Neural cell (in vitro differentiated cells): ENCODE measurements at regions not wholly inside any gene's neighbourhood (a gene's known extent, or its start where the extent isn't known, plus 50 kb on each side); places are given as distances from the start of the nearest gene placed in this dataset.

Experiments used
- H2AFZ ChIP-seq: fragments of 200-600, 300-800 bp; sonication (generic), shearing (Covaris generic); 2 replicates; pipeline ENCODE4 v1.6.0; 2014; ENCODE audit warnings: low read depth, mild to moderate bottlenecking, antibody characterized with exemption, low read length, moderate library complexity
- H3F3A ChIP-seq: fragments of 200-600 bp; shearing (Covaris generic); 2 replicates; pipeline ENCODE4 v1.6.1; 2016; ENCODE audit warnings: mild to moderate bottlenecking, moderate library complexity, mixed read lengths, antibody characterized with exemption, low read length; ENCODE audit not compliant: insufficient read depth, poor library complexity, severe bottlenecking
- H3K27ac ChIP-seq: fragments of 200-600, 300-800 bp; sonication (generic), shearing (Covaris generic); 2 replicates; pipeline ENCODE4 v1.5.1; 2014; ENCODE audit warnings: mild to moderate bottlenecking, low read length, moderate library complexity
- H3K27me3 ChIP-seq: fragments of 300-800, 200-600 bp; sonication (generic), shearing (Covaris generic); 2 replicates; pipeline ENCODE4 v1.6.0; 2014; ENCODE audit warnings: mild to moderate bottlenecking, low read depth, low read length, moderate library complexity; ENCODE audit not compliant: insufficient read depth
- H3K36me3 ChIP-seq: fragments of 300-800, 200-600 bp; sonication (generic), shearing (Covaris generic); 2 replicates; pipeline ENCODE4 v1.5.1; 2014; ENCODE audit warnings: mild to moderate bottlenecking, antibody characterized with exemption, low read length, moderate library complexity; ENCODE audit not compliant: insufficient read depth
- H3K4me2 ChIP-seq: fragments of 300-800, 200-600 bp; sonication (generic), shearing (Covaris generic); 2 replicates; pipeline ENCODE4 v1.6.0; 2014; ENCODE audit warnings: mild to moderate bottlenecking, low read length
- H3K4me3 ChIP-seq: fragments of 300-800, 200-600 bp; sonication (generic), shearing (Covaris generic); 2 replicates; pipeline ENCODE4 v1.5.1; 2014; ENCODE audit warnings: mild to moderate bottlenecking, low read length, moderate library complexity
- H3K79me2 ChIP-seq: fragments of 200-600 bp; shearing (Covaris generic); replicated peaks from 2 replicates; pipeline ENCODE4 v1.6.0; 2014; ENCODE audit warnings: mild to moderate bottlenecking, low read length, moderate library complexity; ENCODE audit not compliant: insufficient read depth
- H3K9ac ChIP-seq: fragments of 300-800, 200-600 bp; sonication (generic), shearing (Covaris generic); 2 replicates; pipeline ENCODE4 v1.6.1; 2016; ENCODE audit warnings: mild to moderate bottlenecking, low read length, mixed read lengths
- H3K9me2 ChIP-seq: fragments of 200-600 bp; shearing (Covaris generic); 2 replicates; pipeline ENCODE4 v1.6.1; 2016; ENCODE audit warnings: mild to moderate bottlenecking, low read length, mixed read lengths; ENCODE audit not compliant: insufficient read depth
- H3K9me3 ChIP-seq: fragments of 200-600, 300-800 bp; sonication (generic), shearing (Covaris generic); 2 replicates; pipeline ENCODE4 v1.6.1; 2016; ENCODE audit warnings: mild to moderate bottlenecking, mixed run types, low read length, moderate library complexity, mixed read lengths
- H4K20me1 ChIP-seq: fragments of 200-600 bp; shearing (Covaris generic); 2 replicates; pipeline ENCODE4 v1.6.1; 2016; ENCODE audit warnings: mild to moderate bottlenecking, mixed run types; ENCODE audit not compliant: insufficient read depth
- EP300 ChIP-seq: fragments of 450-650 bp; conservative IDR thresholded peaks from 2 replicates; pipeline ENCODE4 v1.6.1; 2014; ENCODE audit warnings: antibody characterized with exemption, mild to moderate bottlenecking, moderate library complexity; ENCODE audit not compliant: poor library complexity, severe bottlenecking
- EZH2 ChIP-seq: fragments of 200-600, 300-800 bp; shearing (Covaris generic), sonication (generic); IDR thresholded peaks from 2 replicates; pipeline ENCODE4 v1.6.1; 2014; ENCODE audit warnings: antibody characterized with exemption, low read length, borderline replicate concordance, mild to moderate bottlenecking; ENCODE audit not compliant: insufficient read depth, poor library complexity, severe bottlenecking
- MXI1 ChIP-seq: fragments of 450-650 bp; conservative IDR thresholded peaks from 2 replicates; pipeline ENCODE4 v1.6.1; 2014; ENCODE audit warnings: antibody characterized with exemption, mild to moderate bottlenecking; ENCODE audit not compliant: poor library complexity, severe bottlenecking
- POLR2AphosphoS5 ChIP-seq: IDR thresholded peaks from 2 replicates; pipeline ENCODE4 v1.6.1; 2012
- RAD21 ChIP-seq: fragments of 450-650 bp; conservative IDR thresholded peaks from 2 replicates; pipeline ENCODE4 v1.6.1; 2014; ENCODE audit warnings: antibody characterized with exemption, mild to moderate bottlenecking, moderate library complexity
- SMC3 ChIP-seq: fragments of 450-650 bp; conservative IDR thresholded peaks from 2 replicates; pipeline ENCODE4 v1.6.1; 2014; ENCODE audit warnings: antibody characterized with exemption, mild to moderate bottlenecking, moderate library complexity; ENCODE audit not compliant: poor library complexity
- TAF1 ChIP-seq: IDR thresholded peaks from 2 replicates; pipeline ENCODE4 v1.6.1; 2012; ENCODE audit warnings: low read depth
- TF ChIP-seq, protein P1 (sequence below): fragments of 450-650 bp; IDR thresholded peaks from 2 replicates; pipeline ENCODE4 v1.5.1; 2014; ENCODE audit warnings: antibody characterized with exemption, mild to moderate bottlenecking, moderate library complexity; ENCODE audit not compliant: poor library complexity, severe bottlenecking
- TF ChIP-seq, protein P2 (sequence below): IDR thresholded peaks from 2 replicates; pipeline ENCODE4 v1.6.1; 2012; ENCODE audit warnings: borderline replicate concordance

GRCh38 chr9:26262421-26263107 lies 584.3 kb upstream of the TUSC1 start:
- Histone ChIP-seq H4K20me1 (no peaks in the 10 kb centered on the region), H3K27ac (no peak overlapping the region), H3K4me3 (no peak overlapping the region), H3K9me2 (no peaks in the 10 kb centered on the region), H3F3A (no peaks in the 10 kb centered on the region), H3K79me2 (no peaks in the 10 kb centered on the region), H2AFZ (no peak overlapping the region), H3K36me3 (no peaks in the 10 kb centered on the region), H3K9me3 (no peaks in the 10 kb centered on the region), H3K4me2 (no peak overlapping the region), H3K27me3 (no peaks in the 10 kb centered on the region), H3K9ac (no peak overlapping the region)
- TF ChIP-seq EZH2 = no peak
- TF ChIP-seq SMC3 = no peak
- no peak for TF ChIP-seq RAD21

GRCh38 chr9:26261503-26262330 lies 583.5 kb upstream of the TUSC1 start:
- no peaks in the 10 kb centered on the region for H3K36me3 ChIP-seq
- no peak overlapping the region for H3K4me3 ChIP-seq
- no peak overlapping the region for H2AFZ ChIP-seq
- no peaks in the 10 kb centered on the region for H3K27me3 ChIP-seq
- H3K4me2 ChIP-seq = no peak overlapping the region
- H4K20me1 ChIP-seq = no peaks in the 10 kb centered on the region
- no peaks in the 10 kb centered on the region for H3F3A ChIP-seq
- H3K79me2 ChIP-seq = no peaks in the 10 kb centered on the region
- no peak overlapping the region for H3K27ac ChIP-seq
- H3K9me3 ChIP-seq = no peaks in the 10 kb centered on the region
- H3K9me2 ChIP-seq = no peaks in the 10 kb centered on the region
- no peak for TF ChIP-seq EP300
- no peak for TF ChIP-seq EZH2
- TF ChIP-seq TAF1 = no peak
- TF ChIP-seq SMC3 = no peak
- TF ChIP-seq MXI1 = no peak
- H3K9ac ChIP-seq = no peak overlapping the region

GRCh38 chr9:26260238-26260637 lies 582.0 kb upstream of the TUSC1 start:
- H2AFZ ChIP-seq = no peak overlapping the region
- no peaks in the 10 kb centered on the region for H4K20me1 ChIP-seq
- no peaks in the 10 kb centered on the region for H3K36me3 ChIP-seq
- H3F3A ChIP-seq = no peaks in the 10 kb centered on the region
- TF ChIP-seq RAD21 = no peak
- TF ChIP-seq POLR2AphosphoS5 = no peak
- no peak for TF ChIP-seq TAF1
- TF ChIP-seq EZH2 = no peak
- TF ChIP-seq MXI1 = no peak
- TF ChIP-seq, protein P1, sequence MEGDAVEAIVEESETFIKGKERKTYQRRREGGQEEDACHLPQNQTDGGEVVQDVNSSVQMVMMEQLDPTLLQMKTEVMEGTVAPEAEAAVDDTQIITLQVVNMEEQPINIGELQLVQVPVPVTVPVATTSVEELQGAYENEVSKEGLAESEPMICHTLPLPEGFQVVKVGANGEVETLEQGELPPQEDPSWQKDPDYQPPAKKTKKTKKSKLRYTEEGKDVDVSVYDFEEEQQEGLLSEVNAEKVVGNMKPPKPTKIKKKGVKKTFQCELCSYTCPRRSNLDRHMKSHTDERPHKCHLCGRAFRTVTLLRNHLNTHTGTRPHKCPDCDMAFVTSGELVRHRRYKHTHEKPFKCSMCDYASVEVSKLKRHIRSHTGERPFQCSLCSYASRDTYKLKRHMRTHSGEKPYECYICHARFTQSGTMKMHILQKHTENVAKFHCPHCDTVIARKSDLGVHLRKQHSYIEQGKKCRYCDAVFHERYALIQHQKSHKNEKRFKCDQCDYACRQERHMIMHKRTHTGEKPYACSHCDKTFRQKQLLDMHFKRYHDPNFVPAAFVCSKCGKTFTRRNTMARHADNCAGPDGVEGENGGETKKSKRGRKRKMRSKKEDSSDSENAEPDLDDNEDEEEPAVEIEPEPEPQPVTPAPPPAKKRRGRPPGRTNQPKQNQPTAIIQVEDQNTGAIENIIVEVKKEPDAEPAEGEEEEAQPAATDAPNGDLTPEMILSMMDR = no peak
- TF ChIP-seq SMC3 = no peak
- TF ChIP-seq EP300 = no peak
- TF ChIP-seq, protein P2, sequence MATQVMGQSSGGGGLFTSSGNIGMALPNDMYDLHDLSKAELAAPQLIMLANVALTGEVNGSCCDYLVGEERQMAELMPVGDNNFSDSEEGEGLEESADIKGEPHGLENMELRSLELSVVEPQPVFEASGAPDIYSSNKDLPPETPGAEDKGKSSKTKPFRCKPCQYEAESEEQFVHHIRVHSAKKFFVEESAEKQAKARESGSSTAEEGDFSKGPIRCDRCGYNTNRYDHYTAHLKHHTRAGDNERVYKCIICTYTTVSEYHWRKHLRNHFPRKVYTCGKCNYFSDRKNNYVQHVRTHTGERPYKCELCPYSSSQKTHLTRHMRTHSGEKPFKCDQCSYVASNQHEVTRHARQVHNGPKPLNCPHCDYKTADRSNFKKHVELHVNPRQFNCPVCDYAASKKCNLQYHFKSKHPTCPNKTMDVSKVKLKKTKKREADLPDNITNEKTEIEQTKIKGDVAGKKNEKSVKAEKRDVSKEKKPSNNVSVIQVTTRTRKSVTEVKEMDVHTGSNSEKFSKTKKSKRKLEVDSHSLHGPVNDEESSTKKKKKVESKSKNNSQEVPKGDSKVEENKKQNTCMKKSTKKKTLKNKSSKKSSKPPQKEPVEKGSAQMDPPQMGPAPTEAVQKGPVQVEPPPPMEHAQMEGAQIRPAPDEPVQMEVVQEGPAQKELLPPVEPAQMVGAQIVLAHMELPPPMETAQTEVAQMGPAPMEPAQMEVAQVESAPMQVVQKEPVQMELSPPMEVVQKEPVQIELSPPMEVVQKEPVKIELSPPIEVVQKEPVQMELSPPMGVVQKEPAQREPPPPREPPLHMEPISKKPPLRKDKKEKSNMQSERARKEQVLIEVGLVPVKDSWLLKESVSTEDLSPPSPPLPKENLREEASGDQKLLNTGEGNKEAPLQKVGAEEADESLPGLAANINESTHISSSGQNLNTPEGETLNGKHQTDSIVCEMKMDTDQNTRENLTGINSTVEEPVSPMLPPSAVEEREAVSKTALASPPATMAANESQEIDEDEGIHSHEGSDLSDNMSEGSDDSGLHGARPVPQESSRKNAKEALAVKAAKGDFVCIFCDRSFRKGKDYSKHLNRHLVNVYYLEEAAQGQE = no peak
- H3K9me3 ChIP-seq = no peaks in the 10 kb centered on the region
- no peaks in the 10 kb centered on the region for H3K27me3 ChIP-seq
- H3K9ac ChIP-seq = no peak overlapping the region
- H3K4me3 ChIP-seq = no peak overlapping the region
- H3K79me2 ChIP-seq = no peaks in the 10 kb centered on the region
- no peak overlapping the region for H3K27ac ChIP-seq
- no peak overlapping the region for H3K4me2 ChIP-seq
- no peaks in the 10 kb centered on the region for H3K9me2 ChIP-seq
